Endothelial cell of umbilical vein (primary cell): ENCODE measurements at regions not wholly inside any gene's neighbourhood (a gene's known extent, or its start where the extent isn't known, plus 50 kb on each side); places are given as distances from the start of the nearest gene placed in this dataset.

ENCODE experiments used
- BruUV-seq: library from RNA; stranded (reverse); fragments of 400-500 nt; replicated peaks from 2 replicates; lab custom pipeline; 2021; lab: Mats Ljungman, UMichigan
- CTCF ChIA-PET: fragments of 300-600, 350-600 bp; sonication (Branson Sonifier 250); formaldehyde crosslinking; loops from one replicate; lab custom pipeline; 2021; ENCODE audit warnings: antibody characterized with exemption, inconsistent platforms; lab: Charles Lee
- POLR2A ChIA-PET: fragments of 300-600, 350-600 bp; sonication (Branson Sonifier 250); formaldehyde crosslinking; loops from one replicate; lab custom pipeline; 2021; ENCODE audit warnings: antibody characterized with exemption, inconsistent platforms; lab: Charles Lee
- DNase-seq: peaks from one replicate; pipeline ENCODE4 v3.0.0-alpha.2; 2011; ENCODE audit warnings: low read depth, low spot score
- FAIRE-seq: peaks from 2 replicates; lab custom pipeline; 2011; peaks lifted over from hg19 to GRCh38; lab: Jason Lieb, UNC
- H2AFZ ChIP-seq: 2 replicates; pipeline ENCODE4 v1.6.0; 2012; ENCODE audit warnings: low read depth, low read length, control low read depth, inconsistent platforms
- H3K27ac ChIP-seq: 2 replicates; pipeline ENCODE4 v1.5.1; 2011; ENCODE audit warnings: low read depth, mild to moderate bottlenecking, control low read depth, low read length, moderate library complexity; ENCODE audit not compliant: insufficient read depth
- H3K27me3 ChIP-seq, 2 experiments: 2 replicates each; pipeline versions ENCODE4 v1.6.0 to v1.6.1; 2011; ENCODE audit warnings: low read length in 2 of 2, mixed read lengths in 1 of 2; ENCODE audit not compliant: control insufficient read depth in 2 of 2, insufficient read depth in 2 of 2
- H3K36me3 ChIP-seq, 2 experiments: 2 replicates in 1 of 2; 3 replicates in 1 of 2; pipeline ENCODE4 v1.5.1; 2011; ENCODE audit warnings: low read length in 2 of 2, mild to moderate bottlenecking in 1 of 2, moderate library complexity in 1 of 2; ENCODE audit not compliant: control insufficient read depth in 2 of 2, insufficient read depth in 2 of 2; ENCODE audit errors: extremely low read depth in 1 of 2
- H3K4me1 ChIP-seq: 3 replicates; pipeline ENCODE4 v1.5.1; 2011; ENCODE audit warnings: mild to moderate bottlenecking, low read length; ENCODE audit not compliant: control insufficient read depth, insufficient read depth; ENCODE audit errors: extremely low read depth
- H3K4me2 ChIP-seq: 2 replicates; pipeline ENCODE4 v1.6.1; 2011; ENCODE audit warnings: low read length, control low read depth, mixed read lengths; ENCODE audit not compliant: insufficient read depth
- H3K4me3 ChIP-seq, 3 experiments: fragments of 200-600 bp in 1 of 3; sonication (generic), shearing (Covaris generic) in 1 of 3; replicated peaks in 1 of 3; 2 replicates each; pipeline ENCODE4 v1.5.1; 2011 to 2016; ENCODE audit warnings: control low read depth in 3 of 3, low read length in 3 of 3, mild to moderate bottlenecking in 2 of 3, inconsistent platforms in 1 of 3, low read depth in 1 of 3, moderate library complexity in 1 of 3; ENCODE audit not compliant: insufficient read depth in 1 of 3
- H3K79me2 ChIP-seq: 2 replicates; pipeline ENCODE4 v1.6.0; 2012; ENCODE audit warnings: low read length, inconsistent platforms; ENCODE audit not compliant: control insufficient read depth, insufficient read depth
- H3K9ac ChIP-seq: replicated peaks from 2 replicates; pipeline ENCODE3; 2011; ENCODE audit warnings: low read length, control low read depth; ENCODE audit not compliant: insufficient read depth; ENCODE audit errors: extremely low read depth
- H3K9me1 ChIP-seq: replicated peaks from 3 replicates; pipeline ENCODE4 v1.6.0; 2011; ENCODE audit warnings: mild to moderate bottlenecking, low read length; ENCODE audit not compliant: control insufficient read depth, insufficient read depth; ENCODE audit errors: extremely low read depth
- H3K9me3 ChIP-seq: replicated peaks from 2 replicates; pipeline ENCODE4 v1.5.1; 2012; ENCODE audit warnings: low read length, inconsistent platforms; ENCODE audit not compliant: control insufficient read depth, insufficient read depth
- H4K20me1 ChIP-seq: replicated peaks from 2 replicates; pipeline ENCODE3; 2011; ENCODE audit warnings: mild to moderate bottlenecking, low read length; ENCODE audit not compliant: control insufficient read depth, insufficient read depth; ENCODE audit errors: extremely low read depth
- EZH2 ChIP-seq: IDR thresholded peaks from 2 replicates; pipeline ENCODE4 v1.6.1; 2012; ENCODE audit warnings: borderline replicate concordance, low read depth, mild to moderate bottlenecking, moderate library complexity, low read length, inconsistent platforms; ENCODE audit not compliant: severe bottlenecking
- FOS ChIP-seq: IDR thresholded peaks from 2 replicates; pipeline ENCODE4 v1.6.1; 2011; ENCODE audit warnings: mild to moderate bottlenecking, low read length, moderate library complexity, borderline replicate concordance; ENCODE audit not compliant: insufficient read depth
- GATA2 ChIP-seq: IDR thresholded peaks from 2 replicates; pipeline ENCODE4 v1.7.0; 2011; ENCODE audit warnings: low read depth, mild to moderate bottlenecking, moderate library complexity, mixed read lengths, low read length; ENCODE audit not compliant: insufficient read length, insufficient read depth
- JUN ChIP-seq: IDR thresholded peaks from 2 replicates; pipeline ENCODE4 v1.6.1; 2011; ENCODE audit warnings: borderline replicate concordance, low read depth; ENCODE audit not compliant: insufficient read length, insufficient read depth
- MAX ChIP-seq: IDR thresholded peaks from 2 replicates; pipeline ENCODE4 v1.6.1; 2011; ENCODE audit not compliant: insufficient read depth, insufficient read length
- MYC ChIP-seq: IDR thresholded peaks from one replicate; pipeline ENCODE4 v1.6.1; 2011; ENCODE audit warnings: mild to moderate bottlenecking, low read depth, low read length
- POLR2A ChIP-seq: IDR thresholded peaks from 2 replicates; pipeline ENCODE4 v1.6.1; 2012; ENCODE audit warnings: low read depth, mild to moderate bottlenecking, control low read depth, low read length
- POLR2AphosphoS5 ChIP-seq: IDR thresholded peaks from 2 replicates; pipeline ENCODE4 v1.6.1; 2012; ENCODE audit warnings: low read depth, mild to moderate bottlenecking, control low read depth, low read length, moderate library complexity; ENCODE audit not compliant: insufficient read depth
- dilution Hi-C: fragments of 300-500 bp; cut with MboI; formaldehyde crosslinking; loops from one replicate; pipeline ENCODE4 v1.15.0; 2019; ENCODE audit warnings: low sequenced_read_pairs; ENCODE audit not compliant: extremely low pct_ligation_motif_present
- intact Hi-C: fragments of 100-400 bp; cut with micrococcal nuclease; formaldehyde crosslinking; loops from one replicate; pipeline ENCODE4 v1.10.0; 2022
- TF ChIP-seq, protein P1 (sequence below), 2 donors: IDR thresholded peaks; 1 replicate in 1 of 2; 2 replicates in 1 of 2; pipeline ENCODE4 v1.5.1; 2011; ENCODE audit warnings: low read length in 2 of 2, mild to moderate bottlenecking in 2 of 2, moderate library complexity in 2 of 2, control low read depth in 1 of 2, inconsistent platforms in 1 of 2, low read depth in 1 of 2; ENCODE audit not compliant: insufficient read depth in 1 of 2; ENCODE audit errors: extremely low read depth in 1 of 2

GRCh38 chr16:74100395-74101326 is 196.0 kb upstream of the PSMD7 start:
- TF ChIP-seq JUN (no peak), MYC (no peak), GATA2 (no peak), FOS (no peak), POLR2A (no peak), POLR2AphosphoS5 (no peak), MAX (no peak), EZH2 (no peak)
- TF ChIP-seq, protein P1, sequence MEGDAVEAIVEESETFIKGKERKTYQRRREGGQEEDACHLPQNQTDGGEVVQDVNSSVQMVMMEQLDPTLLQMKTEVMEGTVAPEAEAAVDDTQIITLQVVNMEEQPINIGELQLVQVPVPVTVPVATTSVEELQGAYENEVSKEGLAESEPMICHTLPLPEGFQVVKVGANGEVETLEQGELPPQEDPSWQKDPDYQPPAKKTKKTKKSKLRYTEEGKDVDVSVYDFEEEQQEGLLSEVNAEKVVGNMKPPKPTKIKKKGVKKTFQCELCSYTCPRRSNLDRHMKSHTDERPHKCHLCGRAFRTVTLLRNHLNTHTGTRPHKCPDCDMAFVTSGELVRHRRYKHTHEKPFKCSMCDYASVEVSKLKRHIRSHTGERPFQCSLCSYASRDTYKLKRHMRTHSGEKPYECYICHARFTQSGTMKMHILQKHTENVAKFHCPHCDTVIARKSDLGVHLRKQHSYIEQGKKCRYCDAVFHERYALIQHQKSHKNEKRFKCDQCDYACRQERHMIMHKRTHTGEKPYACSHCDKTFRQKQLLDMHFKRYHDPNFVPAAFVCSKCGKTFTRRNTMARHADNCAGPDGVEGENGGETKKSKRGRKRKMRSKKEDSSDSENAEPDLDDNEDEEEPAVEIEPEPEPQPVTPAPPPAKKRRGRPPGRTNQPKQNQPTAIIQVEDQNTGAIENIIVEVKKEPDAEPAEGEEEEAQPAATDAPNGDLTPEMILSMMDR (IDR thresholded peaks at IDR 0.05; ENCODE audit: extremely low read depth in 1 of 2, insufficient read depth in 1 of 2, low read depth in 1 of 2, low read length in 2 of 2), result no peak
- ChIA-PET CTCF (no interaction called here), POLR2A (no interaction called here)
- Histone ChIP-seq H3K27me3 (no peaks in the 10 kb centered on the region), H3K4me1 (no peaks in the 10 kb centered on the region), H3K4me2 (no peak overlapping the region), H3K9ac (no peak overlapping the region), H3K79me2 (no peaks in the 10 kb centered on the region), H3K9me1 (no peaks in the 10 kb centered on the region), H3K27ac (no peak overlapping the region), H2AFZ (no peak overlapping the region), H3K36me3 (no peaks in the 10 kb centered on the region), H3K4me3 (no peak overlapping the region), H4K20me1 (no peaks in the 10 kb centered on the region), H3K9me3 (no peaks in the 10 kb centered on the region)
- DNase-seq (no peak), FAIRE-seq (no peak)
- intact Hi-C loops (no loop called here), dilution Hi-C loops (no loop called here)
- no TSS peak for BruUV-seq
